Smooth muscle cell (in vitro differentiated cells): ENCODE measurements at regions not wholly inside any gene's neighbourhood (a gene's known extent, or its start where the extent isn't known, plus 50 kb on each side); places are given as distances from the start of the nearest gene placed in this dataset.

ENCODE experiments used
- DNase-seq: peaks from one replicate; lab custom pipeline; 2025; ENCODE audit not compliant: unreplicated experiment; lab: John Stamatoyannopoulos, UW
- H2AFZ ChIP-seq: fragments of 200-600 bp; sonication (generic); 2 replicates; pipeline ENCODE4 v1.6.0; 2016; ENCODE audit warnings: antibody characterized with exemption, low read depth, mild to moderate bottlenecking
- H3F3A ChIP-seq: fragments of 200-600 bp; sonication (generic); 2 replicates; pipeline ENCODE4 v1.6.0; 2017; ENCODE audit warnings: antibody characterized with exemption, low read depth
- H3K27ac ChIP-seq: fragments of 200-600 bp; sonication (generic); 2 replicates; pipeline ENCODE4 v1.5.1; 2016; ENCODE audit warnings: low read depth, mild to moderate bottlenecking
- H3K27me3 ChIP-seq: fragments of 200-600 bp; sonication (generic); 2 replicates; pipeline ENCODE4 v1.6.1; 2016; ENCODE audit warnings: low read depth, mild to moderate bottlenecking
- H3K36me3 ChIP-seq: fragments of 200-600 bp; sonication (generic); 2 replicates; pipeline ENCODE4 v1.5.1; 2016; ENCODE audit warnings: low read depth
- H3K4me1 ChIP-seq: fragments of 200-600 bp; sonication (generic); 2 replicates; pipeline ENCODE4 v1.5.1; 2016; ENCODE audit warnings: low read depth
- H3K4me2 ChIP-seq: fragments of 200-600 bp; sonication (generic); 2 replicates; pipeline ENCODE4 v1.6.0; 2016; ENCODE audit warnings: mild to moderate bottlenecking
- H3K4me3 ChIP-seq: fragments of 200-600 bp; sonication (generic); 2 replicates; pipeline ENCODE4 v1.5.1; 2016; ENCODE audit warnings: mild to moderate bottlenecking
- H3K79me2 ChIP-seq: fragments of 200-600 bp; sonication (generic); 2 replicates; pipeline ENCODE4 v1.6.0; 2016; ENCODE audit warnings: low read depth, mild to moderate bottlenecking
- H3K9ac ChIP-seq: fragments of 200-600 bp; sonication (generic); 2 replicates; pipeline ENCODE4 v1.6.0; 2016; ENCODE audit warnings: low read depth
- H3K9me3 ChIP-seq: fragments of 200-600 bp; sonication (generic); replicated peaks from 2 replicates; pipeline ENCODE4 v1.5.1; 2016; ENCODE audit warnings: low read depth
- H4K20me1 ChIP-seq: fragments of 200-600 bp; sonication (generic); 2 replicates; pipeline ENCODE4 v1.6.0; 2016; ENCODE audit warnings: low read depth
- CTCF ChIP-seq: fragments of 200-600 bp; sonication (generic); IDR thresholded peaks from 2 replicates; pipeline ENCODE4 v1.5.1; 2017; ENCODE audit warnings: borderline replicate concordance, mild to moderate bottlenecking, antibody characterized with exemption; ENCODE audit not compliant: insufficient read depth, poor library complexity, severe bottlenecking
- WGBS: methylation state at CpG from one replicate; pipeline ENCODE4 v1.1.7; 2016; ENCODE audit warnings: low lambda C conversion rate; 5-methylcytosine and 5-hydroxymethylcytosine counted together

GRCh38 chr6:145178391-145178790, 556.9 kb downstream of the EPM2A start:
- H3K4me2 ChIP-seq: no peak overlapping the region
- no peaks in the 10 kb centered on the region for H3K9me3 ChIP-seq
- no peak overlapping the region for H2AFZ ChIP-seq
- no peak for TF ChIP-seq CTCF
- no peaks in the 10 kb centered on the region for H4K20me1 ChIP-seq
- no peak for DNase-seq
- no peaks in the 10 kb centered on the region for H3K79me2 ChIP-seq
- no peaks in the 10 kb centered on the region for H3K36me3 ChIP-seq
- H3K27ac ChIP-seq: no peak overlapping the region
- no peak overlapping the region for H3K9ac ChIP-seq
- H3K4me3 ChIP-seq: no peak overlapping the region
- no peaks in the 10 kb centered on the region for H3K27me3 ChIP-seq
- 92% methylated on average over 5 of the region's 5 CpGs for WGBS
- no peaks in the 10 kb centered on the region for H3F3A ChIP-seq
- no peaks in the 10 kb centered on the region for H3K4me1 ChIP-seq

DNA sequence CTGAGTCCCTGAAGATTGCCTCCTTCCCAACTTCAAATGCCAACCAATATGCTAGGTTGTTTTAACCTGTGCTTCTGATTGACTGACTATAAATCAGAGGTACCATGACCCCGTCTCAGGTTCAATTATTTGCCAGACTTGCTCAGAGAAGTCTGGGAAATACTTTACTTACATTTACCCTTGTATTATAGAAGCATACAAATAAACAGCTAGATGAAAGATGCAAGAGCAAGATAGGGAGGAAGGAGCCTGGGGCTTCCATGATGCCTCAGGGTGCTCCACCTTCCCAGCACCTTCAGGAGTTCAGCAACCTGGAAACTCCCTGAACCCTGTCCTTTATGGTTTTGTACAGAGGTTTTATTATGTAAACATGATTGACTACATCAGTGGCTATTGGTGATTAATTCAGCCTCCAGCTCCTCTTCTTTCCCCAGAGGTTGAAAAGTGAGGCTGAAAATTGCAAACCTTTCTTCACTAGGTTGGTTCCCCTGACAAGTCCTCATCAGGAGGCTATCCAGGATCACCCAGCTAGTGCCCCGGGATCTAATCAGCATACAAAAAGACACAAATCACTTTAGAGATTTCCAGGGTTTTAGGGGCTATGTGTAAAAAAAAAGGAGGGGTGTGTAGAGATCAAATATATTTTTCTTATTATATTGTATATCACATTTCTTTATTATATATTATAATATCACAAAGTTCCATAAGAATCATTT, 547.7 kb downstream of the EPM2A start:
- Histone ChIP-seq H3K27ac (no peak overlapping the region), H3K9me3 (no peaks in the 10 kb centered on the region), H4K20me1 (no peaks in the 10 kb centered on the region), H3K79me2 (no peaks in the 10 kb centered on the region), H3K4me3 (no peak overlapping the region), H3K4me2 (no peak overlapping the region), H3F3A (no peaks in the 10 kb centered on the region), H3K9ac (no peak overlapping the region), H3K27me3 (no peaks in the 10 kb centered on the region), H3K36me3 (no peaks in the 10 kb centered on the region), H3K4me1 (no peaks in the 10 kb centered on the region), H2AFZ (no peak overlapping the region)
- WGBS: 67% methylated on average over 2 of the region's 2 CpGs
- no peak for DNase-seq
- no peak for TF ChIP-seq CTCF

GRCh38 chr6:145189836-145190235, 545.5 kb downstream of the EPM2A start:
- WGBS: 79% methylated on average over 1 of the region's 1 CpG
- no peak for DNase-seq
- H3K9ac ChIP-seq: no peak overlapping the region

More at GRCh38 chr6:145189836-145190235, 545.5 kb downstream of the EPM2A start:
- Histone ChIP-seq H3K79me2 (no peaks in the 10 kb centered on the region), H3K27ac (no peak overlapping the region), H3K4me2 (no peak overlapping the region), H2AFZ (peak overlapping the region; percentile 65), H3K27me3 (no peaks in the 10 kb centered on the region), H3K4me1 (no peaks in the 10 kb centered on the region), H4K20me1 (no peaks in the 10 kb centered on the region), H3K9me3 (no peaks in the 10 kb centered on the region), H3K36me3 (no peaks in the 10 kb centered on the region), H3K4me3 (no peak overlapping the region), H3F3A (no peaks in the 10 kb centered on the region)
- no peak for TF ChIP-seq CTCF
